Left colon (tissue), 2 donors: ENCODE measurements at regions not wholly inside any gene's neighbourhood (a gene's known extent, or its start where the extent isn't known, plus 50 kb on each side); places are given as distances from the start of the nearest gene placed in this dataset.

ENCODE experiments used
- ATAC-seq: fragments of 200-7000 bp; cut with Tn5 transposase; one replicate; pipeline ENCODE4 v1.9.1; 2020; ENCODE audit warnings: mild to moderate bottlenecking, moderate library complexity
- DNase-seq, 2 donors: peaks; one replicate each; pipeline ENCODE4 v3.0.0-alpha.2; 2020
- intact Hi-C, 2 donors: fragments of 100-400 bp; cut with DNase I in 1 of 2; cut with micrococcal nuclease in 1 of 2; formaldehyde crosslinking; loops; one replicate each; pipeline versions ENCODE4 v1.11.2 to v1.14.0; 2022; cut with DNase I, micrococcal nuclease
- donor health status: DM: no; HTN: no; CAD: no.
- donor health status: DM: yes; HTN: yes; CAD: no.

DNA sequence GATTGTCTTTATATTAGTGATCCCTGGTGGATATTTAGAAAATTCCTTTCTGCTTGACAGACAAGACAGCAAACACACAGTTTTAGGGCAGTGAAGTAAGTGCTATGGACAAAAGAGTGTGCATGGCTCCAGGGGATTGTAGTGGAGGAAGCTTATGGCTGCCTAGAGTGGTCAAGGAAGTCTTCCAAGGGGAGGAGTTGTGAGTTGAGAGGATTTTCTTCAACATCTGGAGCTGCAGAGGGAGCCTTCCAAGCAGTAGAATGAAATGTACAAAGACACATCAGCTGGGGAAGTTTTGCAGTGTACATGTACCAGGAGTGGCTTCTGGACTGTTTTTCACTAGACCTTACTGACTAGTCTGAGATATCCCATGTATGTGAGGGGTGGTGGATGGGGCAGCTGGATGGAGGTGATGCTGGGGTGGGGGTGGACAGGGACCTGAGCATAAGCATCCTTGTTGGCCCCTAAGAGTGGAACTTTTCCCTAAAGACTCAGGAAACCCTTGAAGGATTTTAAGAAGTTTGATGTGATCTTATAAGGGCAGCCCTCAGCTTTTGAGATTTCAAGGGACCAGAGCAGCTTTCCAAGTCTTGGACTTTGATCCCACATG, 160.5 kb upstream of the TAPT1 start:
- no peak for ATAC-seq
- intact Hi-C loops, result no loop called here
- no peak for DNase-seq

DNA sequence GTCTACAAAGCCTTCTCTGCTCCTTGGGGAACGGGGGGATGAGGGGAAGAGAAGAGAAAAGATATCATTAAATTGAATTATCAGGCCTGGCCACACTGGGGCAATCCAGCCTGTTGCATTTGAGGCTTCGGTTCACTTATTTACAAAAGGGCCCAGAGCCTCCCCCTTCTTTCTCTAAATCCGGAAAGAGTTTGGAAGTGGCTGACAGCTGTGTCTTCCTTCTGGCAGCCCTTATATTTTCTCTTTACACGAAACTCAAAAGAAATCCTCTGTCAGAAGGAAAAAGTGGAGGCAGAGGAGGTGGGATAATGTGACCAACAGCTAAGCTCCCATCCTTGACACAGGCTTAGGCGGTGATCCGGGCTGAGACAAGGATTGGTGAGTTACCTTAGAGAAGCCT, 158.3 kb upstream of the TAPT1 start:
- ATAC-seq (no peak), DNase-seq (no peak)
- intact Hi-C loops, result no loop called here

- intact Hi-C loops, result no loop called here
- ATAC-seq (no peak), DNase-seq (no peak)
Measured at GRCh38 chr4:16382571-16382970, 156.3 kb upstream of the TAPT1 start.

DNA sequence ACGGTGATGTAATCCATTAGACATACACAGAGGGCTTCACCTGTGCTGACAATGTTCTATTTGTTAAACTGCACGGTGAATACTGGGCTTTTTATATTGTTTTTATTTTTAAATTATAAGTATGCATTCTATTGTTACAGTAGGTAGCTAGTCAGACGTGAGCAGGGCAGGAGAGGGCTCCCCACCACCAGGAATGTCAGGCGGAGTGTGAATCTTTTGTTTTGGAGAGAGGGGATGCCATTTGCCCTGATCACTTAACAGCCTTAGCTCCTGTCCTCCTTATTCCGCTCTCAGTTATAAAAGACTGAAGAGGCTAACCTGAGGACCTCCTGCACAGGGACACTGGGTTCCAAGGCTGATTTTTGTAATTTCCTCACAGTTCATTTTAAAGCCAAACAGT, 151.6 kb upstream of the TAPT1 start:
- DNase-seq, result no peak
- intact Hi-C loops, result no loop called here
- ATAC-seq, result no peak

DNA sequence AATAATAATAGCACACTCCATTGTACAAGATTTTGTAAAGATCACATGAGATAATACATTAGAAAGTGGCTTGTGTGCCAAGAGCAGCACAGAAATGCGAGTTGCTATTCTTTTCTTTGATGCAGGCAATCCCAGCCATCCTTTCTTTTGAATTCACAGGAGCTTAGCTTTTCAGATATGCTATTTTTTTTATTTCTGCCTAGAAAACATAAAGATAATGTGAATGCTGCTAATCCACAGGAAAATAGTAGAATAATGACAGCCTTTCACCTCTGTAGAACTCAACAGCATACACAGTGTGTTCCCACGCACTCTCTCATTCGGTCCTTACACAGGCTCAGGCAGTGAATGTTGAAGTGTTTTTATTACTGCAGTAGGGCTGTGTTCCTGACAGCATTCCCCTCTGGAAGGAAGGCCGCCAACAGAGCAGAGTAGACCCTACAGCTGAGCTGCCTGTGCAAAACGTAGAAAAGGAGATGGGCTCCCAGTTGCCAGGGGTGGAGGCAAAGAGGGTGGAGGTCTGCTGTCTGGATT, 138.8 kb upstream of the TAPT1 start:
- DNase-seq (no peak), ATAC-seq (no peak)
- intact Hi-C loops, result no loop called here

DNA sequence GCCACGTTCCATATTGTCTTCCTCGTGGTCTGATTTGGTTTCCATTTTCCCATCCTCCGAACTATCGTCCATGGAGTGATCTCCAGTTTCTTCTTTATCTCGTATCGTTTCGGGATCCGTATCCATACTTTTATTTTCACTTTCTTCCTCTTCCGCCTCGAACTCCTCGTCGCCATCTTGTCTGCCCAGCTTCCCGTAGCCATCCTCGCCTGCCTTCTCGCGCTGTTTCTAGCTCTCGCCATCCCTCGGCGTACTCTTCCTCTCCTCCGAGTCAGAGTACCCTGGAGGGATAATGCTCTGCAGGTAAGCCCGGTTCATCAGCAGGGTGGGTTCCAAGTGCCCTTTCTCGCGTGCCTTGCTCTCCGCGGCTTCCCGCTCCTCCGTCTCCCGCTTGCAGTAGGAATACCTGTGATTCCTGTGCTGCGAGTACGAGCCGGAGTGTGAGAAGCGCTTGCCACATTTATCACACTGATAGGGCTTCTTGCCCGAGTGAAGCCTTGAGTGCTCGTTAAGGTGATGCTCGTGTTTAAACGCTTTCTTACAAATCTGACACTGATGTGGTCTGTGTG, 134.5 kb upstream of the TAPT1 start:
- ATAC-seq, result no peak
- intact Hi-C loops, result no loop called here
- DNase-seq, result no peak

DNA sequence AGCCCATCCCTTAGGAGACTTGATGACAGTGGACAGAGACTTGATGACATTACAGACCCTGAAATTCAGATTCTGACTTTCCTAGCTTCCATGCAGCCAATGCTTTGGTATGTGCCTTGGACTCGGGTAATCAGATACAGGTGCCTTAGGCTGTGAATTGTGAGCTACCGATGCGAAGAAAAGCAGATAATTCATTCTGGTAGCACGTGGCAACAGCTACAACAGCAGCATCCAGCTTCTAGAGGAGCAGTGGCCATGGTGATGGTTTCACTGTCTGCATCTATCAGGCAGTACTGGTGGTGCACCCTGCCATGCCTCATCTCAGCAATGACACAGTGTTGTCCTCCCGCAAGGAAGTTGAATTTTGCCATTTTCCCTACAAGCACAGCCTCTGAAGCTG, 126.9 kb upstream of the TAPT1 start:
- intact Hi-C loops, result no loop called here
- DNase-seq (no peak), ATAC-seq (no peak)

- intact Hi-C loops, result no loop called here
- ATAC-seq (no peak), DNase-seq (no peak)
Measured at GRCh38 chr4:16351161-16351560, 124.9 kb upstream of the TAPT1 start.

DNA sequence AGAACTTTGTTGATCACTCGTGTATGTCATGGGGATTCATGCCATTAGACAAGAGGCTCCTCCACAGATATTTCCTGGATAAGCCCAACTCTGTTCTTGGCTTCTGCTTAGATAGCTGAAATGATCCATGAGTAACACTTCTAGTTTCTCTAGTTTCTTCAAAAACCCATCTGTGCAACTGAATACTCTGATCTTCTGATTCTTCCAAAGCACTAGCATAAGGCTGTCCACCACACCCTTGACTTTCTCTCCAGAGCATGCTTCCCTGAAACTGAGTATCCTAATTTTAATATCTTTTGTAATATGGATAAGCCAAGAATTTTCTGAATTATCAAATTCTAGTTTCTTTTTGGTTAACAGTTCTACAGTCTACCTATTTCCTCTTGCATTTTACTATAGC, 118.6 kb upstream of the TAPT1 start:
- no peak for DNase-seq
- ATAC-seq, result no peak

GRCh38 chr4:16337936-16338335, 111.7 kb upstream of the TAPT1 start:
- intact Hi-C loops, result no loop called here
- no peak for ATAC-seq
- no peak for DNase-seq

More for the DNA sequence above, 118.6 kb upstream of the TAPT1 start:
- intact Hi-C loops, result no loop called here

GRCh38 chr4:16334601-16335000, 108.3 kb upstream of the TAPT1 start:
- DNase-seq, result no peak
- no peak for ATAC-seq
- intact Hi-C loops, result no loop called here

DNA sequence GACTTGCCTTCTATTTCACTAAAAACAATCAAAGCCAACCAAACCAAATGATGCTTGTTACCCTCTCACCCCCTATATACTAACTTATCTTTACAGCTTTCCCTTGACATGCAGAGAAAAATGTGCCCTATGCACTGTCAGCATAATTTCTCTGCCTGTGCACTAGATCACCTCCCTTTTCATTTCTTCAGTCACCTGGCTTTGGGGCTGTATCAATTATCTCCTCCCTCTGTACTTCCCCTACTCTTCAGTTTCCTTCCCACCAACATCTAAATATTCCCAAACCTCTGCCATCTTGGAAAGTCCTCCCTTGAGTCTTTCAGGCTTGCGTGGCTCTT, 103.5 kb upstream of the TAPT1 start:
- DNase-seq (no peak), ATAC-seq (no peak)
- intact Hi-C loops, result no loop called here

DNA sequence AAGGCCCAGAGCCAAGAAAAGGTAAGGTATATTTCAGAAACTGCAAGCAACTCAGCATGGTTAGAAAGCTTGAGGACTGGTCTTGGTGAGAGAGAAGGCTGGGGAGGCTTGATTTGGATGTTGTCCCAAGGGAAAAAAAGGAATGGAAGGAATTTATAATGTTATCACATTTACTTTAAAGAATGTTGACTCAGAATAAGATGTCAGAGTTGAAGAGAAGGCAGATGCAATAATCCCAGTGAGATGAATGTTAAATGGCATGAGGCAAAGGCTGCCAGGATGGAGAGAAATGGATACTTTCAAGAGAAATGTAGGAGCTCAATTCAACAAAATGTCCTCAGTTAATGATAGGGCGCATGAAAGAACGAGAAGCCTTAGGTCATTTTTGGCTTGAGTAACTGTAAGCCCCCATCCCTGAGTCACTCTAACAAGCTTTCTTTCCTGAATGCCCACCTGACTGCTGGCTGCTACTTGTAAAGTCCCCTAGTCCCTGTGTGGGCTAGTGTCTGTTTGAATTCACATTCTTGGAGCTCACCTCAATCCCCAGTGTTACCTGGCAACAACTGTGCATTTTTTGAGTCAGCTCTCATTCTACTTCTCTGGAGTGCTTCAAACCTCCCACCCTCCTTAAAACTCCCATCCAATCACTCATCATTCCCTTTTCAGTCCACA, 103.0 kb upstream of the TAPT1 start:
- intact Hi-C loops, result no loop called here
- ATAC-seq (no peak), DNase-seq (no peak)

DNA sequence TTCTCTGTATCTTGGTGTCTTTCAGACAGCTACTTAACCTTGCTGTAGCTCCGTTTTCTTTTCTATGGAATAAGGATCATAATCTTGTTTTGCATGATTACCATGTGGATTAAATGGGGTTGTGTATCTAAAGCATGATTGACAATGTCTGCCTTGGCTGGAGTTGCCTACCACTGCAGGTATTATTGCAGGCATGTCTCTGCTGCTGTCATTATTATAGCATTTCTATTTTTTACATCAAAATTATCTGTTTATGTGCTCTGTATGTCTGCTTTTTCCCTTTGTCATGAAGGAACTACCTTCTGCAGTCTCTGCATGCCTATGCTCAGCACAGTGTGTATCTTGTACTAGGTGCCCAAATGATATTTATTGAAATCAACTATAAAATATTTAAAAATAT, 95.9 kb upstream of the TAPT1 start:
- intact Hi-C loops, result no loop called here
- no peak for DNase-seq
- ATAC-seq, result no peak

- DNase-seq, result no peak
- intact Hi-C loops, result no loop called here
Measured at GRCh38 chr4:16315456-16315855, 89.2 kb upstream of the TAPT1 start.

DNA sequence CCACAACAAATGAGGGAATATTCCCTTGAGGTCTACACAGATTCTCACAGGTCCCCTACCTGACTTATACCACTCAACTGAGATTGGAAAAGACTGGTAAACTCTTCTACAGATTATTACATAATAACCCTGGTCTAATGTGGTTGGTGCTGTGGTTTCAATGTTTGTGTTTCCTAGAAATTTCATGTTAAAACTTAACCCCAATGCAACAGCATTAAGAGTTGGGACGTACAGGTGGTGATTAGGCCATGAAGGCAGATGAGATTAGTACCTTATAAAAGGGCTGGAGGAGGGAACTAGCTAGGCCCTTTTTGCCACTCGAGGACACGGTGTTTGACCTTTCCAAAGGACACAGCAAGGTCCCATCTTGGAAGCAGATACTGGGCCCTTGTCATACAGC, 84.3 kb upstream of the TAPT1 start:
- ATAC-seq, result no peak
- intact Hi-C loops, result no loop called here
- no peak for DNase-seq

More at GRCh38 chr4:16315456-16315855, 89.2 kb upstream of the TAPT1 start:
- no peak for ATAC-seq

- ATAC-seq, result no peak
Measured at GRCh38 chr4:16302648-16303047, 76.4 kb upstream of the TAPT1 start.

DNA sequence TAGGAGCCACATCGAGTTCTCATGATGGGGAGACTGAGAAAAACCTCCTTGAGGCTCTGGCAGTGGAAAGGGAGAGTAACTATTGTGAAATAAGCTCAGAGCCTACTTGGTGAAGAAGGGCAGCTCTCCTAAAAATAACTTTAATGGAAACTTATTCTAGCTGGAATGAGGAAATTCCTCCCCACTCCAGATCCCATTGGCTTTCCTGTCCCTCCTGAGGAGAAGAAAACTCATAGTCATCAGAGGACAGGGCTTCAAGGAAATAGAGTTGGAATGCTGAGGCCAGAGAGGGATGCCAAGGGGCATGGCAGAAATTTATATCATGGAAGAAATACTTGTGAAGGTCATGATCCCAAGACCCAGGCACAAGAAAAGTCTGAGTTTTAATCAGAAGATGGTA, 70.7 kb upstream of the TAPT1 start:
- intact Hi-C loops, result loop anchor here in 1 of 2 donors (10.0 kb wide), 1 partner anchor 1028 kb away; no protein-coding TSS in a partner anchor
- ATAC-seq (no peak), DNase-seq (no peak)

More at GRCh38 chr4:16302648-16303047, 76.4 kb upstream of the TAPT1 start:
- no peak for DNase-seq
- intact Hi-C loops, result no loop called here

GRCh38 chr4:16294455-16294854, 68.2 kb upstream of the TAPT1 start:
- intact Hi-C loops, result loop anchor here in 1 of 2 donors (5.0 to 10.0 kb wide), 3 partner anchors 148 to 1153 kb away; no protein-coding TSS in a partner anchor
- no peak for ATAC-seq
- no peak for DNase-seq

- DNase-seq, result no peak
- no peak for ATAC-seq
- intact Hi-C loops, result loop anchor here in 1 of 2 donors (5.0 to 10.0 kb wide), 3 partner anchors 149 to 1154 kb away; no protein-coding TSS in a partner anchor
Measured at GRCh38 chr4:16293210-16293838, 67.1 kb upstream of the TAPT1 start.
